Spinal cord (tissue), 9 donors: ENCODE measurements at regions not wholly inside any gene's neighbourhood (a gene's known extent, or its start where the extent isn't known, plus 50 kb on each side); places are given as distances from the start of the nearest gene placed in this dataset.

Experiments used
- DNase-seq, 6 donors: peaks; one replicate each; pipeline versions ENCODE4 v3.0.0 to v3.0.0-alpha.2; 2013 to 2015; ENCODE audit warnings: low spot score in 6 of 6, low read depth in 4 of 6
- H3K27ac ChIP-seq: one replicate; pipeline ENCODE4 v1.5.1; 2013; ENCODE audit warnings: low read depth, low read length, control low read depth
- H3K27me3 ChIP-seq: one replicate; pipeline ENCODE4 v1.6.1; 2013; ENCODE audit warnings: low read length; ENCODE audit not compliant: control insufficient read depth, insufficient read depth
- H3K36me3 ChIP-seq: one replicate; pipeline ENCODE4 v1.6.1; 2013; ENCODE audit warnings: low read length; ENCODE audit not compliant: control insufficient read depth, insufficient read depth
- H3K4me1 ChIP-seq: one replicate; pipeline ENCODE4 v1.6.1; 2013; ENCODE audit warnings: low read length; ENCODE audit not compliant: control insufficient read depth, insufficient read depth
- H3K4me3 ChIP-seq: one replicate; pipeline ENCODE4 v1.5.1; 2013; ENCODE audit warnings: low read depth, low read length, control low read depth
- H3K9me3 ChIP-seq: one replicate; pipeline ENCODE4 v1.6.1; 2013; ENCODE audit warnings: low read length; ENCODE audit not compliant: control insufficient read depth, insufficient read depth
- WGBS: methylation state at CpG from one replicate; pipeline ENCODE4 v1.1.5; 2013; ENCODE audit warnings: missing lambda C conversion rate; ENCODE audit not compliant: insufficient coverage; 5-methylcytosine and 5-hydroxymethylcytosine counted together
- donor health status: healthy.

DNA sequence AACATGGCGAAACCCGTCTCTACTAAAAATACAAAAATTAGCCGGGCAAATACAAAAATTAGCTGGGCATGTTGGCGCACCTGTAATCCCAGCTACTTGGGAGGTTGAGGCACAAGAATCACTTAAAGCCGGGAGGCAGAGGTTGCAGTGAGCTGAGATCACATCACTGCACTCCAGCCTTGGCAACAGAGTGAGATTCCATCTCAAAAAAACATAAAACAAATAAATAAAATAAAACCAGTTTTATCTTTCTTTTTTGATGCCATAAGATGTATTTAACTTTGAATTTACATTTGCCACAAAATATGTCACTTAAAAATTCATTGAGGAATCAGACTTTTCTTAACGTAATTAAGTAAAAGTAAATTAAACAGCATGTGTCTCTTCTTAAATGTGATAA lies 113.3 kb upstream of the ERRFI1 start:
- DNase-seq, result no peak
- Histone ChIP-seq H3K27me3 (no peaks in the 10 kb centered on the region), H3K4me1 (peaks cover 7% of the 10 kb centered on the region), H3K4me3 (no peak overlapping the region), H3K36me3 (no peaks in the 10 kb centered on the region), H3K9me3 (no peaks in the 10 kb centered on the region), H3K27ac (no peak overlapping the region)
- no CpG with 5 or more reads among the region's 6 CpGs for WGBS

DNA sequence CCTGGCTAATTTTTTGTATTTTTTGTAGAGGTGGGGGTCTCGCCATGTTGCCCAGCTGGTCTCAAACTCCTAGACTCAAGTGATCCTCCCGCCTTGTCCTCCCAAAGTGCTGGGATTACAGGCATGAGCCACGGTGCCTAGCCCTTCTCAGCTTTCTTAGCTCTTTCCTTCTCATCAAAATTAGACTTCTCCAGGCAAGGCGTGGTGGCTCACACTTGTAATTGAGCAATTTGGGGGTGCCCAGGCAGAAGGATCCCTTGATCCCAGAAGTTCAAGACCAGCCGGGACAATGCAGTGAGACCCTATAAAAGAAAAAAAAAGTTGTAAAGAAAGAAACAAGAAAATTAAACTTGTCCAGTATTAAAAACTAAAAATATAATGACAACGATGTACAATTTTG lies 112.6 kb upstream of the ERRFI1 start:
- Histone ChIP-seq H3K27ac (no peak overlapping the region), H3K4me1 (peaks cover 7% of the 10 kb centered on the region)
- 100% methylated on average over 2 of the region's 6 CpGs for WGBS

DNA sequence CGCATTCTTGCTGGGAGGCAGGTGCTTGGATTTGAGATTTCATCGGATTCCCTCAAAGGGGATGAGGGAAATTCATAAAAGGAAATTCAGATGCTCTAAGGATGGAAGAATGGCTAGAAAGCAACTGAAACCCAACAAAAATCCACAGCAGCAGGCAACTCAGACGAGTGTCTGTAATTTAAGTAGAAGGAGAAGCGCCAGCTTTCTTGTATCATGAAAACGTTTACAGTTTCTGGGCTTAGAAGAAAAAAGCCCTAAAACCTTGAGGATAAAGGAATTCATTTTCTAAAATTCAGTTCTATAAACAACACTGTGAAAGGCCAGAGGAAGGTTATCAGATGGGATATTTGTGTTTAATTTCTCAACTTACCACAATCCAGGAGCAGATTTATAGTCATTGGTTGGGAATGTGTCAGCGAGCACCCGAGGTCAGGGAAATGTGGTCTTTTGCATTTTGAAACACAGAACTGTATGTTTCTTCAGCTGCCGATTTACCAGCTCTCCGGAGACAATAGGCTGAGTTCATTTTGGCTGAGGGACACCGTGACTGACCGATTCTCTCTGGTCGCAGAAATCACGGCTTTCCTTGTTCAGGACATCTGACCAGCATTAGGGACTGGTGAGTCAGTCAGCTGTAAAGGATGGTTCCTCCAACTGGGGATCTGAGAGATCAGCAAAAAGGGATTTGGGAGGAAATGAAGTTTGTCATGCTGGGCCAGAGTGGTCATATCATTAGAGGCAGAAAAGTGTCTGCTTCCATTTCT lies 111.6 kb upstream of the ERRFI1 start:
- Histone ChIP-seq H3K9me3 (no peaks in the 10 kb centered on the region), H3K27me3 (no peaks in the 10 kb centered on the region), H3K4me1 (peaks cover 10% of the 10 kb centered on the region), H3K27ac (peak overlapping the region; percentile 25), H3K36me3 (no peaks in the 10 kb centered on the region), H3K4me3 (no peak overlapping the region)
- peak in 2 of 6 donors; percentile 61 to 69 for DNase-seq
- WGBS, result 22% methylated on average over 10 of the region's 13 CpGs

More for the DNA sequence above, 112.6 kb upstream of the ERRFI1 start:
- Histone ChIP-seq H3K36me3 (no peaks in the 10 kb centered on the region), H3K9me3 (no peaks in the 10 kb centered on the region), H3K27me3 (no peaks in the 10 kb centered on the region), H3K4me3 (no peak overlapping the region)
- DNase-seq, result no peak

DNA sequence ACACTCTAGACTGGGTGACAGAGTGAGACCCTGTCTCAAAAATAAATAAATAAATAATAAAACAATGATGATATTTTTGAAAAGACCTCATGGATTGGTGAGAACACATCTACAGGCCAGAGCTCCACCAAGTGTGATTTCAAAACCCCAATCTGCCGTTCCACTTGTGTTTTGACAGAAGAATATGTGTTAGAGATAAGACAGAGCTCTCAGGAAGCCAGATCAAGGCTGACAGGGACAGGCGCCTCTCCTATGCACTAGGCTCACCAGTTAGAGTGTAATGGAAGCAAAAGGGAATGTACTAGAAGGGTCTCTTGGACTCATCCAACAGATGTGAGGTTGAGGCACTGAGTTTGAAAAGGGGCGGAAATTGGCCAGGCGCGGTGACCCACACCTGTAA lies 110.7 kb upstream of the ERRFI1 start:
- no peak for DNase-seq
- H3K9me3 ChIP-seq, result no peaks in the 10 kb centered on the region
- H3K27me3 ChIP-seq, result no peaks in the 10 kb centered on the region
- H3K4me1 ChIP-seq, result peaks cover 10% of the 10 kb centered on the region
- no peaks in the 10 kb centered on the region for H3K36me3 ChIP-seq
- H3K27ac ChIP-seq, result peak overlapping the region; percentile 25
- WGBS, result 100% methylated on average over 4 of the region's 5 CpGs
- no peak overlapping the region for H3K4me3 ChIP-seq

DNA sequence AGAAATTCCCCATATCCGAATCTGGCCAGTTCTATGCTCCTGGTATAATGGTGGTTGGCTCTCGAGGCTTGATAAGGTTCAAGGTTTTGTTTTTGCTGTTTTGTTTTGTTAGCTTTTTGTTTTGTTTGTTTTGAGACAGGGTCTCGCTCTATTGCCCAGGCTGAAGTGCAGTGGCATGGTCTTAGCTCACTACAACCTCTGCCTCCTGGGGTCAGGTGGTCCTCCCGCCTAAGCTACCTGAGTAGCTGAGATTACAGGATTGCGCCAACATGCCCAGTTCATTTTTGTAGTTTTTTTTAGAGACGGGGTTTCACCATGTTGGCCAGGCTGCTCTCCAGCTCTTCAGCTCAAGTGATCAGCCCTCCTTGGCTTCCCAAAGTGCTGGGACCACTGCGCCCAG lies 109.1 kb upstream of the ERRFI1 start:
- Histone ChIP-seq H3K36me3 (no peaks in the 10 kb centered on the region), H3K27me3 (no peaks in the 10 kb centered on the region), H3K4me3 (no peak overlapping the region), H3K4me1 (peaks cover 10% of the 10 kb centered on the region), H3K27ac (peak overlapping the region; percentile 79), H3K9me3 (no peaks in the 10 kb centered on the region)
- 85% methylated on average over 5 of the region's 7 CpGs for WGBS
- no peak for DNase-seq

DNA sequence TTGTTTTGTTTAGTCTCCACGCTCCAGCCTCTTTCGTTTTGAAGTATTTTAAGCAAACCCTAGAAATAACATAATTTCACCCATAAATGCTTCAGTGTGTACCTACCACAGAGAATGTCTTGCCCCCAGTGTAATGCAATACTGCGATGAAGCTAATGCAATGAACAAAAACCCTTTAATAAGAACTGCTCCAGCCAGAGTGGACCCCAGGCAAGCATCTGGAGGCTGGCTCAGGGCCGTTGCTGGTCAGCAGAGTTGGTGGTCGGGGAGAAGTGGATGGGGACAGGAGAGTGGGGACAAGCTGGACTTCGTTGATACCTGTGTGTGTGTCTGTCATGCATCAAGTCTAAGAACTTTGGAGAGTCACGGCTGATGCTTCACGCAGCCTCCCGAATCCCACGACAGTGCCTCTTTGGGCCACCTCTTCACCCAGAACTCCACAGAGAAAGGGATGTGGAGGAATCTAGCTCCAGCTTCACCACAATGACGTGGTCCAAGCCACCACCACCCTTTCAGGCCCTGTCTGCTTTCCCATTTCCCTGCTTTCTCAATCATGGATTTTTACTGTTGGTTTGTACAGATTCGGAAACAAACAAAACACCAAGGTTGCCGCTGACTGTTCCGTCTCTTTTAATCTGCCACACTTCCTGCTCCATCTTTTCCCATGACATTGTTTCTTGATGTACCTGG lies 108.6 kb upstream of the ERRFI1 start:
- WGBS, result 82% methylated on average over 9 of the region's 14 CpGs
- peak overlapping the region; percentile 79 for H3K27ac ChIP-seq
- no peaks in the 10 kb centered on the region for H3K27me3 ChIP-seq
- no peaks in the 10 kb centered on the region for H3K9me3 ChIP-seq
- no peaks in the 10 kb centered on the region for H3K36me3 ChIP-seq
- peaks cover 10% of the 10 kb centered on the region for H3K4me1 ChIP-seq
- no peak for DNase-seq
- no peak overlapping the region for H3K4me3 ChIP-seq

DNA sequence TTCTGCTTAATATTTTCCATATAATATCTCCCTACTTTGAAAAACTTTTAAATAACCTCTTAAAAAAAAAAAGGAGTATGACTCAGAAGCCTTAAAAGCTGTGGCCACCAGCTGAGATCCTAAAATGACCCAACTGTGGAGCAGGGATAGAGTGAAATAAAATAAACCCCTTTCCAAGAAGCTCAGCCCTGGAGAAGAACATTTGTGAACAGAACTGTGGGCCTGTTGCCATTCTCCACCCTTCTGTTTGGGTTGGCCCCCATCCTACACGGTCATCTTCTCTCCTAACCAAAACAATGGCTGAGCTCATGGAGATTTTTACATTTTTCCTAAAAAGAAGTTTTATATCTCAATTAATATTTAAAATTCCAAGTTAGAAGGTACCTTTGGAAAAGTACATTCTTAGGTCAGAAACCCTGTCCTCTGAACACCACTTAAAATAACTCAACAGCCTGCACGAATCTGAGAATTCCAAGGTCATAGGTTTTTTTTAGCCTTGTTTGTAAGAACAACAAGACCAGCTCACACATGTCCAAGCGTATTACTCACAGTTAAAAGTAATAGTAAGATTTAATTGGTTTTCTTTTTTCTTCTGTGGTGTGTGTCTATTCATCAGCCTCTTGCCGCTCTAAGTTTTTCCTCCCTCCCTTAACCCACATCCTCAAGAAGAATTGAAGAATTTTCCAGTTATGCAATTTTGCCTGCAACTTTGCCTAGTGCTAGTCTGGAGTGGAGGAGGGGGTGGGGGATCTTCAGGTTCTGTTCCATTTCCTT lies 107.7 kb upstream of the ERRFI1 start:
- Histone ChIP-seq H3K9me3 (no peaks in the 10 kb centered on the region), H3K27me3 (no peaks in the 10 kb centered on the region), H3K27ac (peak overlapping the region; percentile 79), H3K4me1 (peaks cover 10% of the 10 kb centered on the region), H3K36me3 (no peaks in the 10 kb centered on the region), H3K4me3 (no peak overlapping the region)
- DNase-seq, result peak in 1 of 6 donors; percentile 86
- no CpG with 5 or more reads among the region's 4 CpGs for WGBS

DNA sequence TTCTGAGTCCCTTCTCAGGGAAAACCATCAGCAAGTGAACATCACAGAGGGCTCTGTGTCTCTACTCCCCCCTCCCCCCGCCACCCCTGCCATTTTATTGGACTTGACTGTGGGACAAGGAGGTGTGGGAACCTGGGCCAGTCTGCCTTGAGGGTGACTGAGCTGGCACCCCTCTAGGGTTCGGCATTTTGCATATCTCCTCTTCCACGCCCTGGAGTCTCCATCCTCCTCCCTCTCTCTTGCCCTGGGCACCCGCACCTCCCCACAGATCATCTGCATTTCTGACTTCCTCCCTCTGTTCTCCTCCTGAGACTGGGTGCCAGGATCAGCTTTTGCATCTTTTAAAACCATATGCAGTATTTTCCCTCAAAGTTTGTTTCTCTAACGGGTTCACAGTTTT lies 107.1 kb upstream of the ERRFI1 start:
- DNase-seq, result peak in 1 of 6 donors; percentile 40
- H3K36me3 ChIP-seq, result no peaks in the 10 kb centered on the region
- H3K9me3 ChIP-seq, result no peaks in the 10 kb centered on the region
- H3K27ac ChIP-seq, result peak overlapping the region; percentile 79
- H3K4me3 ChIP-seq, result no peak overlapping the region
- 69% methylated on average over 4 of the region's 5 CpGs for WGBS
- peaks cover 10% of the 10 kb centered on the region for H3K4me1 ChIP-seq
- H3K27me3 ChIP-seq, result no peaks in the 10 kb centered on the region

DNA sequence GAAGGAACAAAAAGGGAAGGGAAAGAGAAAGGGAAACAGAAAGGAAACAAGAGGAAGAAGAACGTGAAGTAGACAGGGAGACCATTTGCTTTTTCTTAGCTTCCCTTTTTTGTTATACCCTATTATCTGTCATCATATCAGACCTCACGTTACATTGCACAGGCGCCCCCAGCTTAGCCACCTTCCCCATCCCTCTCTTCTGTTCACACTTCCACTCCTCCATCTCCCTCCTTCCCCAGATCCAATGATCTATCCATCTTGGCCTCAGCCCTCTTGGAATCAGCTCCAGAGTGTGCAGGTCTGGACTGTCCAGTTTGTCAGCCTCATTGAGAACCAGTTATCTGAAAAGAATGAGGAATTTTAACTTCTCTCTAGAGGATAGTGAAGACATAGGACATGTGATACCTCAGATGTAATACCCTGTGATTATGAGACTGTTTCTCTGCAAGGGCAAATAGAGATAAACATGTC lies 101.1 kb upstream of the ERRFI1 start:
- WGBS, result 100% methylated on average over 2 of the region's 3 CpGs
- peaks cover under 1% of the 10 kb centered on the region for H3K4me1 ChIP-seq
- no peak overlapping the region for H3K27ac ChIP-seq

More for the DNA sequence above, 101.1 kb upstream of the ERRFI1 start:
- Histone ChIP-seq H3K4me3 (no peak overlapping the region), H3K9me3 (no peaks in the 10 kb centered on the region), H3K36me3 (no peaks in the 10 kb centered on the region), H3K27me3 (no peaks in the 10 kb centered on the region)
- no peak for DNase-seq
